GM12892 (cell line): ENCODE measurements at regions not wholly inside any gene's neighbourhood (a gene's known extent, or its start where the extent isn't known, plus 50 kb on each side); places are given as distances from the start of the nearest gene placed in this dataset.
"Not testable (repeated sequence)": the region's sequence is repeated elsewhere in the genome, so short reads cannot be mapped to it uniquely, and the experiment has no call there.

Source experiments
- DNase-seq: peaks from one replicate; pipeline ENCODE4 v3.0.0; 2011; ENCODE audit not compliant: insufficient read length
- FAIRE-seq: peaks from 2 replicates; lab custom pipeline; 2011; peaks lifted over from hg19 to GRCh38; lab: Jason Lieb, UNC
- POLR2A ChIP-seq: IDR thresholded peaks from 2 replicates; pipeline ENCODE4 v1.6.1; 2011; ENCODE audit warnings: low read depth, low read length, control low read depth
- POLR2AphosphoS5 ChIP-seq: IDR thresholded peaks from 2 replicates; pipeline ENCODE4 v1.6.1; 2011; ENCODE audit warnings: low read depth, low read length, control low read depth
- TAF1 ChIP-seq: IDR thresholded peaks from 2 replicates; pipeline ENCODE4 v1.6.1; 2011; ENCODE audit warnings: low read depth, mild to moderate bottlenecking, control low read depth, low read length, borderline replicate concordance

DNA sequence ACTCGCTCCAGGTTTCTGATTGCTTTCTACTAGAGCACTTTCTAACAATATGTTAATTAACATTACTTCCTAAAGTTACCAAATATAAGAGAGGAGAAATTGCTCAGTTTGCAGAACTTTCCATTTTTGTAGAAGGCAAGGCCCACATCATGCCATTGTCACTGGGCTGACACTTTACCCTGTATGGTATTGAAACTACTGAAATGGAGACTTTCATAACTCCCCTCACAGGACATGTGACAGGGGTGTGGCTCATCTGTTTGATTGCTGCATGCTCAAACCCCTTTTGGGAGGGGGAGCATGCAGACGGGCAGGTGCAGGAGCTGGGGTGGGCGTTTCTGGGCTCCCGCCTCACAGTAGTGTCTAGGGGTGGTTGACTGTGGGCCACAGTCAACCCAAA is 206.3 kb upstream of the GHR start:
- no peak for TF ChIP-seq POLR2AphosphoS5
- TF ChIP-seq TAF1, result no peak
- TF ChIP-seq POLR2A, result no peak
- DNase-seq (no peak), FAIRE-seq (no peak)

GRCh38 chr5:42217791-42218190 is 205.4 kb upstream of the GHR start:
- no peak for FAIRE-seq
- no peak for TF ChIP-seq TAF1
- no peak for TF ChIP-seq POLR2A
- TF ChIP-seq POLR2AphosphoS5, result no peak

GRCh38 chr5:42225009-42225408 is 198.2 kb upstream of the GHR start:
- DNase-seq (no peak), FAIRE-seq (no peak)
- no peak for TF ChIP-seq POLR2AphosphoS5
- no peak for TF ChIP-seq TAF1
- TF ChIP-seq POLR2A, result no peak

More at GRCh38 chr5:42217791-42218190, 205.4 kb upstream of the GHR start:
- DNase-seq, result no peak

GRCh38 chr5:42228279-42228678 is 195.0 kb upstream of the GHR start:
- DNase-seq (no peak), FAIRE-seq (no peak)
- TF ChIP-seq POLR2A, result no peak
- TF ChIP-seq POLR2AphosphoS5, result no peak
- TF ChIP-seq TAF1, result no peak

DNA sequence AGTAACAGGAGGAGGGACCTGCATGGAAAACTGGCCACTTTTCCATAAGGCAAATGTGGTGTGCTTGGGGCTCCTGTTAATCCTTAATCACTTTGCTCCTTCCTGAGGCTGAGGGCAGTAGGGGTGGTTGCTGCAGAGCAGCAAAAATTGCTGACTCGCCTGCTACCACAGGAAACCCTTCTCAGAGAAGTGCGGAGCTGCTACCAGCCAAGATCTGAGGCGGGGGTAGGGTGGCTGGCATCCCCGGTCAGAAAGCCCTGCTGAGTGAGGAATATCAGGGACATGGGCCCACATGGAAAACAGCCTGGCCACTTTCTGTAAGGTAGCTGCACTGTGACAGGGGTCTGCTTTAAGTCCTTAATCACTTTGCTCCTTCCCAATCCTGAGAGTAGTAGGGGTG is 192.4 kb upstream of the GHR start:
- TF ChIP-seq POLR2A (no peak), POLR2AphosphoS5 (no peak), TAF1 (no peak)
- DNase-seq (no peak), FAIRE-seq (no peak)

DNA sequence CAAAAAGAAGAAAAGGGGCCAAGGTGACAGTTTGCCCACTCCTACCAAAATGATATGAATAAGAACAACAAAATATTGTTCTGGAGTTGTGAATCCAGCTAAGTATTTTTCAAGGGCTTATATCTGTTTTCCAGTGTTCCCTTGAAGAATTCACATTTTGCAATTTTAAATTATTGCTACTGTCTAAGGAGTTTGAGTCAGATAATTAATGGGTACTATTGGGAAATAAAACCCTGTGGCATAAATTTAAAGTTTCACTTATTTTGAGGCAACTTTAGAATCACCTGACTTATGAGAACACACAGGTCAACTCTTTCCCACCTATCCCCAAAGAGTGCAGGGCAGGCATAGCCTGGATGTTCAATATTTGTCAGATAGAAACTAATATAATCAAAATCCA is 188.0 kb upstream of the GHR start:
- DNase-seq, result no peak
- TF ChIP-seq TAF1 (no peak), POLR2A (no peak), POLR2AphosphoS5 (no peak)
- FAIRE-seq, result no peak

GRCh38 chr5:42235837-42236236 is 187.4 kb upstream of the GHR start:
- no peak for DNase-seq
- no peak for TF ChIP-seq POLR2A
- no peak for TF ChIP-seq POLR2AphosphoS5
- no peak for TF ChIP-seq TAF1
- FAIRE-seq, result no peak

GRCh38 chr5:42241636-42242035 is 181.6 kb upstream of the GHR start:
- TF ChIP-seq POLR2A, result no peak
- TF ChIP-seq POLR2AphosphoS5, result no peak
- no peak for TF ChIP-seq TAF1
- no peak for FAIRE-seq
- DNase-seq, result no peak

DNA sequence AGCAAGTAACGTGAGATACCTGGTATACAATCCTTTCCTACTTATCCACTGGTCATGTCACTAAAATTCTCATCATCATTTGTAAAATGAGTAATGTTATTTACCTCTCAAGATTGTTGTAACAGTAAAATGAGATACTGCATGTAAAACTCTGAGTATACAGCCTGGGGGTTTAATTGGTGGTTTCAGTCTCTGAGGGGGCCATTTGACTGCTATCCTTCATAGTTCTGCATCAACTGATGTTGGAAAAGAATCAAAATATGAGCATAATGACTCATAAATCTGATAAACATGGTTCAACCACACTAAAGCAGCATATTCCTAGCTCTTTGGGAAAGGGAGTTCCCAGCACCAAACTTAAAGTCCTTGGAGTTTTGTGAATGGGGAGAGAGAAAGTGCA is 181.0 kb upstream of the GHR start:
- DNase-seq (no peak), FAIRE-seq (no peak)

DNA sequence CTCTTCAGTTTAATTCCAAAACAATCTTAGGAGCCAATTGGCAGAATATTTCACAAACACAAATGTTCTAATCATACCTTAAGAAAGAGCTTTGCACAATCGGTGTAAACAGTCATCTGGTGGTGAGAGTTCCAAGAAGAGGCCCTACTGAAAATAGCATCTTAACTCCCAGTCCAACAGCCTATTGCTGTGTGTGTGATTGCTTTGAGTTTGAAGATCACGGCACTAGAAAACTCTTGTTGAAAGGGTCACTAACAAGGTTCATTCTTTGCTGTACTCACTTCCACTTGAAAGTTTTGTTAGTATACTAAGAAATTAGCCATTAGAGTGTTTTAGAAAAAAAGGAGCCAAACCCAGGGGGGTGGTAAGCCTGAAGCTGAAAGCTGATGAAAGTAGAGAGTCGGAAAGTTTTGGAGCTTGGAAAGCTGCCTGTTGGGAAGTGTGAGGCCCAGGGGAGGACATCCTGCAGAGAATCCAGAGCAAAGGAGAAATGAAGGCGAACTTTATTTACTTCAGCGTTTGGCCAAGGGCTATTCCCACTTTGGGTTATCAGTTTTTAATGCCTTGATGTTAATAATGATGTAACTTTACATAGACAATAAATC is 180.3 kb upstream of the GHR start:
- FAIRE-seq (no peak), DNase-seq (no peak)
- no peak for TF ChIP-seq POLR2A
- TF ChIP-seq TAF1, result no peak
- no peak for TF ChIP-seq POLR2AphosphoS5

More for the DNA sequence above, 181.0 kb upstream of the GHR start:
- TF ChIP-seq TAF1 (no peak), POLR2AphosphoS5 (no peak), POLR2A (no peak)

DNA sequence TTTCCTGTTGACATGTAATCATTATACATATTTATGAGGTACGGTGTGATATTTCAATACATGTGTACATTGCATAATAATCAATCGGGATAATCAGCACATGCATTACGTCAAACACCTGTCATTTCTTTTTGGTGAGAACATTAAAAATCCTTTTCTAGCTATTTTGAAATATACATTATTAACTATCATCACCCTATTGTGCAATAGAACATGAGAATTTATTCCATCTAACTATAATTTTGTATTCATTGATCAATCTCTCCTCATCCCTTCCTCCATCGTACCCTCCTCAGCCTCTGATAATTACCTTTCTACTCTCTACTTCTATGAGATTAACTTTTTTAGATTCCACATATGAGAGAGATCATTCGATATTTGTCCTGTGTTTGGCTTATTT is 170.9 kb upstream of the GHR start:
- FAIRE-seq, result no peak
- no peak for DNase-seq
- TF ChIP-seq TAF1 (no peak), POLR2AphosphoS5 (no peak), POLR2A (no peak)

DNA sequence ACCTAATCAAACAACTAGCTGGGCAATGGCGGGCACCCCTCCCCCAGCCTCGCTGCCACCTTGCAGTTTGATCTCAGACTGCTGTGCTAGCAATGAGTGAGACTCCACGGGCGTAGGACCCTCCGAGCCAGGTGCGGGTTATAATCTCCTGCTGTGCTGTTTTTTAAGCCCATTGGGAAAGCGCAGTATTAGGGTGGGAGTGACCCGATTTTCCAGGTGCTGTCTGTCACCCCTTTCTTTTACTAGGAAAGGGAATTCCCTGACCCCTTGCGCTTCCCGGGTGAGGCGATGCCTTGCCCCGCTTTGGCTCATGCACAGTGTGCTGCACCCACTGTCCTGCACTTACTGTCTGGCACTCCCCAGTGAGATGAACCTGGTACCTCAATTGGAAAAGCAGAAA is 163.3 kb upstream of the GHR start:
- not testable (repeated sequence) for DNase-seq, FAIRE-seq

DNA sequence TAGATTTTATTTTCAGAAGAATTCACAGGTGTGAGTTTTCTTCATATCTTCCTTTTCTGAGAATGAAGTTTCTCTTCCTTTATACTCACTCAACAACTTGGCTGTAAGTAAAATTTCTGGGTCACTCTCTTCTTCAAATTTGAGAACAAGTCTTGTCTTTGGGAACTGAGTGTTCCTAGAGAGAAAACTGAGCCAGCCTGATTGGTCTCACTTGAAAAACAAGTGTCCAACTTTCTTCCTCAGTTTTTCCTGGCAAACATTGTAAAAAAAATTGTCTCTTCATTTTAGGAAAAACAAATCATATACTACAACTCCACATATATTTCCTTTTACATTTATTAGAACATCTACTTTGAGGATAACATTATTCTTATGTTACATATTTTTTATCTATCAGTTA is 156.1 kb upstream of the GHR start:
- FAIRE-seq (no peak), DNase-seq (no peak)
- TF ChIP-seq POLR2AphosphoS5, result no peak
- no peak for TF ChIP-seq POLR2A
- TF ChIP-seq TAF1, result no peak

- DNase-seq, result not testable (repeated sequence)
- peak; percentile 57 for FAIRE-seq
These were observed 155.1 kb upstream of the GHR start for GRCh38 chr5:42268170-42268569.
